ENCODE measurements at regions not wholly inside any gene's neighbourhood (a gene's known extent, or its start where the extent isn't known, plus 50 kb on each side); places are given as distances from the start of the nearest gene placed in this dataset.

DNA sequence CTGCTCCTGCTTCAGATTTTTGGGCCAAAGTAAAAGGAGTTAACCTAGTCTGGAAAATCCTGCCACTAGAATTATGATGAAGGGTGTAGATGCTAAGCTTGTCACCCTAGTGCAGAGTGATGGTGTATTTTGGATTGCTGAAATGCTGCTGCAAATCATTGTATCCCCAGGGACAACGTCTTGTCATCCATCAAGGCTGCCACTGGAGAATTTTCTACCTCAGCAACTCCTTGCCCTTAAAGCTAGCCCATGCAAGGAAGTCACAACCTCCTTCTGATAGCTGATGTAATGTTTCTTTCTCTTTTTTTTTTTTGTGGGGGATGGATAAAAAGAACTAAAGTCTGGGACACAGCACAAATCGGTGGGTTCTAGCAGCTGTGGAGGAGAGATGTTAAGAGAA, 139.4 kb upstream of the FRMD6 start:
- DNase-seq (ENCODE audit: low read depth): no peak

DNA sequence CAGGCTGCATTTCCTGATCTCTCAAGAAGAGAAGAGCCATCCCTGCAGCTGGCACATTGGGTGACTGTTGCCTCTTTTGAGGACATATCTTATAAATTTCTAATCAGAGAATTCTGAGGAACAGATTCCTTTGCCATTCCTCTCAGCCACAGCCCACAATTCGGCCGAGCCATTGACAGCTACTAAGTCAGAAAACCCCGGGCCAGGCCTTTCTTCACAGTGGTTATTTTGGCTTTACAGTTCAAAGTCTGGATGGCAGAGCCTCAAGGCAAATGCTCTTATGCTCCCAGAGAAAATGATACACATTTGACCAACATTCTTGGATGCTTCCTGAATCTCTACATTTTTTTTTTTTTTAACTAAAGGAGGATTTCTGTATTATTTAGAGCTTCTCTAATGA, 138.4 kb upstream of the FRMD6 start:
- no peak for DNase-seq (ENCODE audit: low read depth)

DNA sequence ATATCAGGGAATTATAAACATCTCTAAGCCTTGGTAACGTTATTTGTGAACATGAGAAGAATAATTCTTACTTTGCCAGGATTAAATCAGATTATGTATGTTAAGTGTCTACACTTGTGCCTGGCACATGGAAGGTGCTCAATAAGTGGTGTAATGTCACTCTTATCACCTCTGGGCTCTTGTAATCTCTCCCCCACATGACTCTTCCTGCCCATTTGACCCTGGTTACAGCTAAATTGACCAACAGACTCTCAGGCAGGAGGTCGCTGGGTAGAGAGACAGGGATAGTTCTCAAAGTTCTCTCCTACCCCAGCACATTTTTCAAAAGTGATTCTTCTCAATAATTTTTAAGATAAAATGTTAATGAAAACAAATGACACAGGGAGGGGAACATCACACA, 137.8 kb upstream of the FRMD6 start:
- no peak for DNase-seq (ENCODE audit: low read depth)

DNA sequence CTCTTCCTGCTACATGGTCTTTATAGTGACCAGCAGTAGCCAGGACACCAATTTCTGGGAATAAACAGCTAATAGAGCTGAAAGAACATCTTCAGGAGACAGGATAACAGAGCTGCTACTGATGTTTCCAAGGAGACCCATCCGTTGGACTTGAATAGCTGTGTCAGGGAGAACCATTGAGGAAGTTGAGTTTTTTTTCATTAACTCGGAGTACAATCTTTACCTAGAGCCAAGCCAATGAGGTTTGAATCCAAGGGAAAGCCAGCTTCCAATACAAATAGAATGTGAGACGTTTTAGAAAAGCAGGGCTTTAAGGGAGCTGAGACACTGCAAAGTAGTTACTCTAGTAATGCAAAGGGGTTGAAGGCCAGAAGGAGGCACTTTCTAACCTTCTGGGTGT, 136.1 kb upstream of the FRMD6 start:
- DNase-seq (ENCODE audit: low read depth): no peak

DNA sequence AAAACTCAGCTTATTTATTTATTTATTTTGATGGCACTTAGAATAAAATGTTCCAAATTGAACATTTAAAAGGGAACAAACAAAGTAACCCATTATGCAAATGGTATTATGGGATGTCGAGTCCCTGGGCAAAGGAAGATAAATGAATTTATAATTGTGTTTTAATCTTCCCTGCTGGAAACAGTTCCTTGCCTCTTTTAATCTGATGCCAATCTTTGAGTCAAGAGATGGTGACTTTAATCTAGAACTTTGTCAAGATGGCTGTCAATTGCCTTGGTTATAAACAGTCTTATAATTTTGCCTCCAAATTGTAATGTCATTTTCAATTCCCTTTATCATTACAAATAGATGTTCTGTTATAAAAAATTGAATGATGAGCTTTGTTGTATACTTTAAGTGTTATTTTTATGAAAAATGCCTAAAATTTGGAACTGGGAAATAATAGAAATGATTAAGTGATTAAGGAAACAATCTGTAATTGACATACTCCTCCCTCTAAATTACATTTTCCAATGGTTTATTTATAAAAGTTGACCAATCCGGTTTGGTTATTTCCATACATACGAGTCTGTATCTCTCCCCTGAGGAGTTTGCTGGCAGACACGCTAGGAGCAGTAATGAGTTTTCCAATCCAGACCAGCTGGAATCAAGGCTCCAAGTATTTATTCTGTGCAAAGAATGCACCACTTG, 134.9 kb upstream of the FRMD6 start:
- DNase-seq (ENCODE audit: low read depth): no peak

DNA sequence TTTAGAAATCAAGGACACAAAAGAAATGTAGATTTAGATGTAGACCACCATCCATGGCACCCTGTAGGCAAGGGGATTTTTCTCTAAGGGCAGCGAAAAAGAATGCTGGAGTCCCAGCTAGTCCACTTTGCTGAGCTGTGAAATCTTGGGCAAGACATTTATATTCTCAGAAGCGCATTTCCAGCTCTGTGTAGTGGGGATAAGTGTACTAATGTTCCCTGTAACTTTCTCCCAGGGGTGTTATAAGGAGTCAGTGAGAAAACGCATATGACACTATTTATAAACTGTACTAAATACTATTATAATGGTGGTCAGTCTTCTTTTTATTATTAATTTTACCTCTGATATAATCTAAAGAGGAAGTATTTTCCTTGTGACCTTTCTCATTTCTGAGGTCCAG, 133.4 kb upstream of the FRMD6 start:
- DNase-seq (ENCODE audit: low read depth): no peak

DNA sequence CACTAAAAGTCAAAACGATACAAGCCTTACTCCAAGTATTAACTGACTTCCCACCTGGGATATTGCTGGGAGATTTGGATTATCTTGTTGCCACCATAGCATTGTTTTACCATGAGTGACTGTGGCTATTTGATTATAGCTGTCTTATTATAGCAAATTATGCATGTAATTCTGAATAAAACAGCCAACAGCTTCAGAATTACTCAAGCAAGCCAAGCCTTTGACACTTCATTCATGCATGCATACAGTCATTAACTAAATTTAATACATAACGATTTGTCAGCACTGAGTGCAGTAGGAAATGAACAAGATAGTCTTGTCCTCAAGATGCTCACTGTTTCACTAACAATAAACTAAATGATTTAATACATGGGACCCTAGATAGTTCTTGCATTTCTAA, 133.0 kb upstream of the FRMD6 start:
- no peak for DNase-seq (ENCODE audit: low read depth)

DNA sequence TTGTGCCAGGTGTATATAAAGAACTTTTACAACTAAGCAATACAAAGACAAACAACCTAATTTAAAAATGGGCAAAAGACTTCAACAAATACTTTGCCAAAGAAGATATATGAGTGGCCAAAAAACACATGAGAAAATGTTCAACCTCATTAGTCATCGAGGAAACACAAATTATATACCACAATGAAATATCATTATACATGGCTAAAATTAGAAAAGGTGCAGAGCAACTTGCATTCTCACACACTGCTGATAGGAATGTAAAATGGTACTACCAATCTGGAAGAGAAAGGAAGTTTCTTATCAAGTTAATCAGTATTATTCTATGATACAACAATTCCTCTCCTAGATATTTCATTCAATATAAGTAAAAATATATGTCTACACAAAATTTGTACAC, 131.6 kb upstream of the FRMD6 start:
- peak; percentile 16 for DNase-seq (ENCODE audit: low read depth)

DNA sequence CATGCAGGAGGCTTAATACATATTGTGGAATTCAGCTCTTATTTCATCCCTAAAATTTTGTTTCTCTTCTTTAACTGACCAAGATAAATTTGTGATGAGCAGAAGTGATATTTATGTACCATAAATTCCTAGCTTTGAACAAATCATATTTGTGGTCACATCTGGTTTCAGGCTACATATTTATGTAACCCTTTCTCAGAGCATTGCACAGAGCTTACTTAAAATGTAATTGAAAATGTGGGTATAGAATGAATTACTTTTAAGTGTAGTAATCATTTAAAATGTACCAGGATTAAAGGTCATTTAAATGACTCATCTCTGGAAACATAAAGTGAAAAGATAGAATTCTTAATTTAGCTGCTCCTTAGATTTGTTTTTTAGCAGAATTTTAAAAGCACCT, 129.9 kb upstream of the FRMD6 start:
- DNase-seq (ENCODE audit: low read depth): peak; percentile 14

DNA sequence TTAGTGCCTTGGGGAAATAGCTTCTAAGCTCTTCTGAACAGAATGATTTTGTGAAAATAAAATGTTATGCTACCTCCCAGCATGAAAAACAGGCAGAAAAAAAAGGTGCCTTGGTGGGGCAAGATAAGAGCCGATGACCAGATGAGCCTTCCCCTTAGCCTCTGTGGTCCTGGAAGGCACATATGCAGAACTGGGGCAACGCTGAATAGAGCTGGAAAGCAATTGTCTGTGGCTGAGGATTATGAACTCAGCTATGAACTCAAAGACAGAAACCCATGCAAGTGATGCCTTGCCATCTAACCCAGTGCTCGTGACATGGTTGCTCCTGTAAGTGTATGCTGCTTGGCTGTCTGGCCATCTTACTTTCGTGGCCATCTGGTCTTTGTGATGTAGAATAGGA, 128.5 kb upstream of the FRMD6 start:
- no peak for DNase-seq (ENCODE audit: low read depth)

DNA sequence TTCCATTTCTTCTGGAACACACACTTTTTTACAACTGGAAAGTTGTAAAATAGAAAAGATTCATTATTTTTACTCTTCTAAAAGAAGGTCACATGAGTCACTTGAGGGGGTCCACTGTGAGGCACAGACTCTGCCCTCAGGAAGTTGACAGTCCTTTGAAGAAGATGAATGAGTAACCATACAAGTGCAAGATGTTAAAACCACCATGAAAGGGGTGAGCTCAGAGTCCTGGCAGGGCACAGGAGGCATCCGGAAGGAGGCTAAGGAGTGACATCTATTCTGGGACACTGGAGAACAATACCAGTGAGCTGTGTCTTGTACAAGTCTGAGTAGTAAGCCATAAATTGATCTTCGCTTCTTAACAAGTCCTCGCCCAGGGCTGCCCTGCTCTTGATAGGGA, 126.0 kb upstream of the FRMD6 start:
- DNase-seq (ENCODE audit: low read depth): peak; percentile 27

DNA sequence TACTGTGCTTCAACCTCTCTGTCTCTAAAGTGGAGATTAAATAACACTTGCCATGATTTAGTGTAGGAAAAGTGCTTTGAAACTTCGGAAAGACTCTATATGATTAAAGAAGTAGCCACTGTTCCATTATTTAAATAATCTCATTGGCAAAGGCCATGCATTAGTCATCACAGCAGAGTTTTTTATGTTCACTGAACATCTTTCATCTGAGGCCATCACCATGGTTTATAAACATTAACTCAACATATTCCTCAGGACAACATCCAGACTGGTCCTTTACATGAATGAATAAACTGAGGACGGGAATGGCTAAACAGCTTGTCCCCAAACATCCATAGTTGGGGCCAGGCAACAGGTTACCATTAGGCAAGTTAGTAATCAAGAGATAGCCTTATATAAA, 124.6 kb upstream of the FRMD6 start:
- DNase-seq (ENCODE audit: low read depth): peak; percentile 34

DNA sequence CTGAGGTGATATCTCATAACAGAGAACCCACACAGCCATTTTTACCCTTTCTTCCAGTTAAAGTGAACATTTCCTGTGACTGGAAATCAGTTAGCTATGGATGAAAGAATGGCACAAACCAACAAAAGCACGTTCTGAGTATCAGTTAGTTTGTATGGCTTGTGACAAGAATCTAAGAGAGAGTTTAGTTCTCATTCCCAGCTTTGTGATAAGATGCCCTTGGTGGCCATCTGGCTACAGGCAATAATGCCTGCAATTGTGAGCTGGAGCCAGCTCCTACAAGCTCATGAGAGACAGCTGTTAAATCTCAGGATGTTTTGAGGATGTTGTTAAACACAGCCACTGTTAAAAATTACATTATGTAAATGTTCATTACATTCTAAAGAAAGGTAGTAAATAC, 122.0 kb upstream of the FRMD6 start:
- no peak for DNase-seq (ENCODE audit: low read depth)

DNA sequence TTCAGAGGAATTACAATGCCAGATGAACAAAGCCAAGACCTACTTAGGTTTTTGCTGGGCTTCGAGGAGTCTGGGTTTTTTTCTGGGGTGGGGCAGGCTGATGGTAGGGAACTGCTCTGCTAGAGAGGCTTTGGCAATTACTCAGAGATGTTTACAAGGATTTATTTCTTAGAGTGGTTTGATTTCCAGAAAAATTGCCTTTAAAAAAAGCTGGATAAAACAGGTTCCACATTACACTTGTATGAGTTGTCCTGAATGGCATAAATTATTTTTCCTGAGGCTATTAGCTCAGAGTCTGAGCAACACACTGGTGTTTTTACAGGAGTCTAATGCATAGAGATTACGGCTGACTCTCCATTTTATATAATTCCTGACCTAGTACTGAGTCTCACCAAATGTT, 118.5 kb upstream of the FRMD6 start:
- peak; percentile 65 for DNase-seq (ENCODE audit: low read depth)

DNA sequence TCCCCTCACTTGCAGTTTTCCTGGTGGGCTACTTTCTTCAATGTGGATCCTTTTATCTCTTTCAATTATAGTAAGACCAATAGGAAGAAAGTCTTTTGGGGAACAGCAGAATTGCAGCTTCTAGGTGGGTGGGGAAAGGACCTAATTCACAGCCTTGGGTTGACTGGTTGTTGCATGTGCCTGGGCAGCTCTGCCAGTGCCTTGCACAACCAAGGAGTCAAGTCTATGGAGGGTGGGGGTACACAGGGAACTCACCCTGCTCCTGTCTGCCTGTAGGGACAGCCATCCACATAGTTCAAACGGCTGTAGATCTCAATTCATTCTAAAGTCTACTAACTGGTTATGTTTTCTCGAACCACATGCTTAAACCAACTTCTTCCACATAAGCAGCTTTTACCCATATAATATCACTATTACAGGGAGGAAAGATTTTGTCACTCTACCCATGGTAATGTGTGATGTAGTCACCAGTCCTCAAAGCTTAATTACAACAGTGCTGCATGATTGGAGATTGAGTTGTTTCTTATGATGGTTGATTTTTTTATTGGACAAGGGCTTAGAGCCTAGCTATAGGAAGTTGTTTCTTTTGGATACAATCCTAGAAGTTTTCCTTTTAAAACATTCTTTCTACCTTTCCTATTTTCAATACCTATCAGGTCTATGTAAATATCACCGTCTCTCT, 117.7 kb upstream of the FRMD6 start:
- DNase-seq (ENCODE audit: low read depth): no peak

DNA sequence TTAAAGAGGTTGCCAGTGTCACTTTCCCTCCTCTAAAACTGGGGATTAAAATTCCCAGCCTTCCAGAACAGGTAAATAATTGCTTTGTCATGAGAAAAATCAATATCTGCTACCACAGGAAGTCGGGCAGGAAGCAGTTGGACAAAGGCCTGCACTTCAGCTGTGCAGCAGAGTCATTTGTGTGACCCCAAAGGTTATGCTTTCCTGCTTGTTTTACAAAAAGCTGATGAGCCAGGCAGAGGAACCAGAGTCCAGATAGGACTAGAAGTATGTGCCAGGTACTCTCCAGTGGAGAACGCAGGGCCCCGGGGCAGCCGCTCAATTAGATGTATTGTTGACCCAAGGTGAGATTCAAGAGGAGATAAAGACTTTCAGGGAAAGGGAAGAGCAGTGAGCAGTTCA, 117.1 kb upstream of the FRMD6 start:
- peak; percentile 83 for DNase-seq (ENCODE audit: low read depth)

DNA sequence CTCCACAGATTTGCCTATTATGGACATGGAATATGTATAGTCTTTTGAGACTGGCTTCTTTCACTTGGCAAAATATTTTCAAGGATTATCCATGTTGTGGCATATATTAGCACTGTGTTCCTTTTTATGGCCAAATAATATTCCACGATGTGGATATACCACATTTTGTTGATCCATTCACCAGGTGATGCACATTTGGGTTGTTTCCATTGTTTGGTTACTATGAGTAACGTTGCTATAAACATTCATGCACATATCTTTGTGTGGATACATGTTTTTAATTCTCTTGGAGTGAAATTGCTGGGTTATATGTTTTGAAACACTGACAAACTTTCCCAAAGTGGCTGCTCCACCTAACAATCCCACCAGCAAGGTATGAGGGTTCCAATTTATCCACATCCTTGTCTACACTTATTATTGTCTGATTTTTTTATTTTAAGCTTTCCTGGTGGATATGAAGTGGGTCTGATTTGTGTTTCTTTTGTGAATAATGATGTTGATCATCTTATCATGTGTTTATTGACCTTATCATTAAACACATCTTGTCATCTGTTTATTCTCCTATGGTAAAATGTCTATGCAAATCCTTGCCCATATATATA, 116.2 kb upstream of the FRMD6 start:
- no peak for DNase-seq (ENCODE audit: low read depth)

DNA sequence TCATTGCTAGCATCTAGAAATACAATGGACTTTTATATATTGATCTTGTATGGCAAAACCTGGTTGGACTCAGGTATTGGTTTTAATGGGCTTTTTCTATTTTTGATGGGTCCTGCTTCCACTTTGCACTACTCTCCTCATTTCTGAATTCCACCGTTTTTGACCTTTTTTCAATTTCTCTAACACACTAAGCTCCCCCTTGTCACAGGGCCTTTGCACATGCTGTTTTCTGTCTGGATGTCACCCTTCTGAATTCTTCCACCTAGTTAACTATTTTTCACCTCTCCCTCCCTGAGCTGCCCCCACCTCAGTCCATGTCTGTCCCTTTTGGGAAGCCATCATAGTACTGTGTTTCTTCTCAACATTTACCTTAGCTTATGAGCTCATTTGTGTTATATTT, 112.7 kb upstream of the FRMD6 start:
- no peak for DNase-seq (ENCODE audit: low read depth)

DNA sequence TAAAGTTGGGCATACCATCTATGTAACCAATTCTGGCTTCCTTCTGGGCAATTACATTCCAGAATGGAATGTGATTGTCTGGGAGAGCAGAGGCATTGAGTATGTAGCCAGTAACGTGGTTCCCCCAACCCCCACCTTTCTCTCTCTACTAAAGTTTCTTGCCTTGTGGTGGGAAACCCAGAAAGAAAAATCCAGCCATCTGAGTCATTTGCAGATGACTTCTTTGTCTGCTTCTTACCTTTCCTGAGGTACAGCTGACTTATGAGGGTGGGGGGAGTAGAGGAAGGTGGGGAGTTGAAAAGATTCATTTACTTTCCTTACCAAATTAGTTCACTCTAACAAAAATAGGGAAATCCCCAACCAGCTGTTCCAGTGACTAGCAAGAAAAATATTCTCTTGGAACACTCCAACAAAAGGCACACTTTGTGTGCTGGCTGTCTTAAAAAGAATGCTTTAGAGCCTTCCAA, 112.1 kb upstream of the FRMD6 start:
- peak; percentile 98 for DNase-seq (ENCODE audit: low read depth)

DNA sequence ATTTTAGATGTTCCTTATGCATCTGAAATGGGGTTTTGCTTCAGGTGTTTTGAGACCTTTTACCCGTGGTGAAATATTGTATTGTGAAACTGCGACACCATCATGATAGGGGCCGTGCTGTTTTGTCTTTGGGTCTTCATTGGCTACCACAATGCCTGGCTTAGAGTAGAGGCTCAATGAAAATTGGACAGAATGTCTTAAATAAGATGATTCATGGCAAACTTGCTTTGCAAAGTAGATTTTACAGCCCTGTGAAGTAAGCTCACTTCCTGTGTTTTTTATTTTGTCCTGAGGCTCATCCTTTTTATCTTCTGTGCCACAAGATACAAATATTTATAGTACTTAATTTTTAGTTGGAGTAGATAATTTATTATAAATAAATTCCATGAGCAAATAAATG, 111.3 kb upstream of the FRMD6 start:
- peak; percentile 57 for DNase-seq (ENCODE audit: low read depth)

DNA sequence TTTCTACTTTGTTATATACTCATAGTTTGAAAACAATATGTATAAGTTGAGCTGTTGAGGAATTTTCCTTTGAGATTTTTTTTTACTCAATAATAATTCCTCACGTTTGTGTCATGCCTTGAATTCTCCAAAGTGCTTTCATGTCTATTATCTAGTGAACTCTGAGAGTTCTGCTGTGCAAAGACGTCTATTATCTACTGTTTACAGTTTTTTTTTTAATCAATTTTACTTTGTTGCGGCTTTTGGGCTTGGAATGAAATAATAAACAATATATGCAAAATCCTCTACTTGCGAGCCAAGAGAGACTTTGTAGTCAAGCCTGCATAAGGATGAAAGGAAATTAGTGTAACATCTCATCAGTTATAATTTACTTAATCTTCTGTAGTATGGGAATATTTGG, 107.2 kb upstream of the FRMD6 start:
- no peak for DNase-seq (ENCODE audit: low read depth)

DNA sequence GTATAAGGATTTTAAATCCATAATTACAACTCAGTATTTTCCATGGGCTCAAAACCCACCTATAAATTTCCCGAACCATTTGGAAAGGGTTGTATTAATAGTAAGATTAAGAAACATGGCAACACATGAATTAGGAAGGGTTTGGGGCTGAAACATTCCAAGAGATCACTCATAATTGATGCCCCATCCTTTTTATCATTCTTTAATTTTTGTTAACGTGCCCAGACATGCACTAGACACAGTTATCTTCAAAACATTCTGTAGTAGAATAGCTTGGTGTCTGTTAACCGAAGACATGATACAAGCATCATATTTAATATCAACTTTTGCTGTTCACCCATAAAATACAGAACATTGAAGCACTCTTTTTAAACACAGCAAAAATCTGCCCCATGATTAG, 106.8 kb upstream of the FRMD6 start:
- no peak for DNase-seq (ENCODE audit: low read depth)

DNA sequence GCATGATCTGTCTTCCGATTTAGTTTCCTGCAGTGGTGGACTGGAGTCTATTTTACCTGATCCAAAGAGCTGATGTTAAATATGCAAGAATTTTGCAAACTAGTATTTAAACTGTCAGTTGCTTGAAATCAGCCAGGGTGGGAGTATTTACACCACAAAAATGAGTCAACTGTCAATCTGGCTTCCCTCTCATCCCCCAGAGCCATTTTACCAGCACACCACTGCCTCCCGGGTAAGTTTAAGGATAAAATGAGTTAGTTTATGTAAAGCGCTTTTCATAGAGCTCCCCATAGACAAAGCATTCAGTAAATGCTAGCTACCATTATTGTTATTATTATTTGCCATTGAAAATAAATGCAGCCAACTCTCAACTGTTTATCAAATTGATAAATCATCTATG, 106.3 kb upstream of the FRMD6 start:
- DNase-seq (ENCODE audit: low read depth): no peak
